HG03066 (cell line): ENCODE measurements at regions not wholly inside any gene's neighbourhood (a gene's known extent, or its start where the extent isn't known, plus 50 kb on each side); places are given as distances from the start of the nearest gene placed in this dataset.
"Not testable (repeated sequence)": the region's sequence is repeated elsewhere in the genome, so short reads cannot be mapped to it uniquely, and the experiment has no call there.

ENCODE experiments used
- ATAC-seq: cut with Tn5 transposase; IDR thresholded peaks from one replicate; pipeline ENCODE4 v1.9.1; 2021; ENCODE audit warnings: low read depth; ENCODE audit not compliant: unreplicated experiment

- ATAC-seq = no peak
These were observed 727.3 kb downstream of the MAFB start for GRCh38 chr20:39961637-39962244.

- ATAC-seq = no peak
These were observed 728.3 kb downstream of the MAFB start for GRCh38 chr20:39960522-39961428.

- ATAC-seq = not testable (repeated sequence)
These were observed 731.1 kb downstream of the MAFB start for GRCh38 chr20:39957911-39958310.

GRCh38 chr20:39954621-39955020 lies 734.4 kb downstream of the MAFB start:
- ATAC-seq = no peak

- ATAC-seq = no peak
These were observed 742.1 kb downstream of the MAFB start for GRCh38 chr20:39946931-39947330.

- ATAC-seq = no peak
These were observed 742.8 kb downstream of the MAFB start for GRCh38 chr20:39946053-39946810.

- ATAC-seq = no peak
These were observed 744.2 kb downstream of the MAFB start for GRCh38 chr20:39944861-39945260.

GRCh38 chr20:39943336-39943735 lies 745.7 kb downstream of the MAFB start:
- ATAC-seq = no peak

- no peak for ATAC-seq
These were observed 747.8 kb downstream of the MAFB start for GRCh38 chr20:39941245-39941644.

- no peak for ATAC-seq
These were observed 749.7 kb downstream of the MAFB start for GRCh38 chr20:39939241-39939865.

- ATAC-seq = no peak
These were observed 752.6 kb downstream of the MAFB start for GRCh38 chr20:39936401-39936800.

GRCh38 chr20:39935901-39936300 lies 753.1 kb downstream of the MAFB start:
- ATAC-seq = no peak

- ATAC-seq = no peak
These were observed 772.7 kb downstream of the MAFB start for GRCh38 chr20:39916236-39916765.

GRCh38 chr20:39913274-39913673 lies 775.8 kb downstream of the MAFB start:
- ATAC-seq = no peak

GRCh38 chr20:39911497-39911896 lies 777.5 kb downstream of the MAFB start:
- ATAC-seq = no peak

- ATAC-seq = no peak
These were observed 778.5 kb downstream of the MAFB start for GRCh38 chr20:39910536-39910935.

- no peak for ATAC-seq
These were observed 779.6 kb downstream of the MAFB start for GRCh38 chr20:39909447-39909846.

- no peak for ATAC-seq
These were observed 784.4 kb downstream of the MAFB start for GRCh38 chr20:39904476-39905112.

- ATAC-seq = no peak
These were observed 785.1 kb downstream of the MAFB start for GRCh38 chr20:39903806-39904465.

GRCh38 chr20:39899881-39900280 lies 789.2 kb downstream of the MAFB start:
- no peak for ATAC-seq
